AG20443 (cell line): ENCODE measurements at regions not wholly inside any gene's neighbourhood (a gene's known extent, or its start where the extent isn't known, plus 50 kb on each side); places are given as distances from the start of the nearest gene placed in this dataset.
"Not testable (repeated sequence)": the region's sequence is repeated elsewhere in the genome, so short reads cannot be mapped to it uniquely, and the experiment has no call there.

Source experiments
- DNase-seq: peaks from one replicate; pipeline ENCODE4 v3.0.0; 2012; ENCODE audit warnings: low spot score, mixed read lengths

DNA sequence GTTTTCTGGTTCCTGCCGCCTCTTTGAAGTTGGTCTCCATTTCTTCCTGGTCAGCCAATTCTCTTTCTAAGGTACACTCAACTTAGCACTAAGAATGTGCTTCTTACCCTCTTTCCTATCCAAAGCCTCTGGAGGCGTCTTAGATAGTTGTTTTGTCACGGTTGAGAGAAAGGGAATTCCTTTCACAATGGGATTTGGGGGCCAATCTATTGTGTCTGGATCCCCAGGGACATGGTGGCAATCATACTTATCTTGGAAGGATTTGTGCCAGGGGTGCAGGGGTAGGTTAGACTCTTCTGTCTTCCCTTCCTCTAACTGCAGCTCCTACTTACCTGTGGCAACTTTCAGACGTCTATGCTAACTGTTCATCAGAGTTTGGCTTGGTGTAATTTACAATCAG lies 287.1 kb downstream of the SOX2 start:
- no peak for DNase-seq

DNA sequence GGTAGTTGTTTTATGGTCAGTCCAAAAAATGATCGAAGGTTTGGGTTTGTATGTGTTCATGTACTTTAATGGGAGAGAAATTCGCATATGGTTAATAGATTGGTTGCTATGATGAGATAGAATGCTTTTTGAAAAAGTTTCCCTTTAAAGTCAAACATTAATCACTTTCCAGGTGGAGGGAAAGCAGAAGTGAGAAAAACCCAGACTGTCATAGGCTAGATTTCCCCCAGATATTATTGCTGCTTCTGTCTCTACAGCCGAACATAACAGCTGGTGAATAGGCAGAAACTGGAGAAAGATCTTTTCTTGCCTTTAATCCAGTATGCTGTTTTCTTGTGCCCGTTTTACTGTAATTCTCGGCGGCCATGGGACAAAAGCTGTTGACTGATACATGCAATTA lies 287.6 kb downstream of the SOX2 start:
- no peak for DNase-seq

DNA sequence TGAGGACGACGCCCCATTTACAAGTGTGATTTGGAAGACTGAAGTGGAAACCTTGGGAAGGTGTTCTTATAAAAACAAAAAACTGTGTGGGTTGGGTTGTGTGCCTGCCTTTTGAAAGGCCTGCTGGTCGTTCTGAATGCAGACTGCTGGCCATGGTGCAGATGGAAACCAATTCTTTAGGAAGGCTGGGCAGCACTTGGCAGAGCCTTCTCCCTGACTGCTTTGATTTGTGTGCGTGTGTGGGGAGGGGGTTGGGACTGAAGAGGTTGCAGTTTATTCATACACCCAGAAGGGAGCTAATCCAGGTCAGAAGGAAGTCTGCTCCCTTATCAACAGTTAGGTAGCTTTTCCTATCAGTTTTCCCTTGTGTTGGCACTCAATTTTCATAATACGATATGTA lies 288.7 kb downstream of the SOX2 start:
- DNase-seq, result no peak

DNA sequence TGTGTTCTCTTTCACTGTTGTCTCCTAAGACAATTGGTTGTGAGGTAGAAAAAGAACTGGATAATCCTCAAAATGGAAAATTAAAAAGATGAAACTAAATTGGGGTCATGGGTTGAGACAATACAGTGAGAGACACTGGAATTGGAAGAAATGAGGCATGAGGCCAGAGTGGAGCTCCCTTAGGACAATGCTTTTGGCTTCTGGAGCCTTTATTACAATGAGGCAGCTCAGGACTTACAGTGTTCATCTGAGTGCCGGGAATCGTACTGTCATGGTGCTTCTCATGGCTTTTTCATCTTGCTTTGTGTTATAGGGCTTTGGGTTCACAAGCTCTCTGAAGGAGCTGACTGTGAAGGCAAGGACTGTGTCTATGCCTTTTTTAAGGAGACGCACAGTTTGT lies 293.5 kb downstream of the SOX2 start:
- DNase-seq, result no peak

DNA sequence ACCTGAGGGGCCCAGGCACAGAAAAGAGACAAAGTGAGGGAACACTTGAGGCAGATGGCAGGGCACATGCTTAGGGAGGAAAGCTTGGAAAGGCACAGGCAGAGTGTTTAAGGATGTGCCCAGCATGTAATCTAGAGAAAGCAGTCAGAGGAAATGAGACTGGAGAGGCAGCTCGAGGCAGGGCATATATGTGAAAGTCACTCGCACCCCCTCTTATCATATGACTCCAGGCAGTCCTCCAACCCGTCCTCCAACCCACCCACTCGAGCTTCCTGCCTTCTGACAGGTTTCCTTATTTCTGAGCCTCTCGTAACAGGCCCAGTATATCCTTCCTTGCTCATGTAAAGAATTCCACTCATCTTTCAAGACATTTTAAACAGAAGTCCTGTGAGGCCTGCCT lies 294.0 kb downstream of the SOX2 start:
- no peak for DNase-seq

DNA sequence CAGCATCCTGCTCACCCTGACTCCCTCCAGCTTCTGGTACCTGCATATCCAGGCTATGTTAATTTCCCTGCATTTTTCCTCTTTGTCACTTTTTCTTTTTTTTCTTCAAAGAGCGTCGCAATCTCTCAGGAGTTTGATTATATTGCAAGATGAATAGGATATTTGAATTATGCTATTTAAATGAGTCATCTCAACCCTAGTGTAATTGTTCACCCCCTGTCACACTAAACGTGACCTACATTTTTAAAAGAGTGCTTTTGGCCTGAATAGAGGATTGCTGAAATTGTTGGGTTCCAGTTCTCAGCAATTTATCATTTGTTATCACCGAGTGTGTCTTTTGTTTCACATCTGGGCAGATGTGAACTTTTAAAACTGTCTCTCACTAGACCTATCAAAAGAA lies 294.7 kb downstream of the SOX2 start:
- DNase-seq, result no peak

DNA sequence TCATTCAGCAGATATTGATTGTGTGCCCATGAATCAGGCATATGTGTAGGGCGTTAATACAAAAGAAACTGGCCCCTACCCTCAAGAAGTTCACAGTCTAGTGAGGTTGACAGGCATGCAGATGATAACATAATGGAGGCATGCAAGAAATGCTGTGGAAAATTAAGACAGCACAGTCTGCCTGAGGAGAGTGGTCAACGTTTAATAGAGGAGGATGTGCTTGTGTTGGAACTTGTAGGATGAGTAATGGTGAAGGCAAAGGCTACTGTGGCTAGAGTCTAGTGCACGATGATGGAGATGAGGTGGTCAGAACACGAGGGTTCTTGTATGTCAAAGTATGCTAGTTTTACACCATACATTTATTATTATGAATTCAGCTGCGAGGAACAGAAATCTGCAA lies 295.7 kb downstream of the SOX2 start:
- no peak for DNase-seq

DNA sequence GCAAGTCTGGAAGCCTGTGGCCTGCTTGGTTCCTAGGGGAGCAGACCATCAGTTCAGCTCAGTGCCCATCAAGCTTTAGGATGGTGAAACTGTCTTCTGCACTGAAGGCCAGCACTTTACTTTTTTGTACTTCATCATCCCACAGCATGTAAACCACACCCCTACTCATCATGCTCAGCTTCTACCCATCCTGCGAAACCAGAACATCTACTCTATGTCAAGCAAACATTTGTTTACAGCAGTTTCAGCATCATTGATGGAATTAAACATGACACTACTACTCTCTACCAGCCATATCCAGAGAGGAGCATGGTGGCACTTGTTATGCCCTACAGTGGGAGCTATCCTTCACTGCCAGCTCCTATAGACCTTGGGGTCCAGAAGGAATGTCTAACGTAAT lies 306.6 kb downstream of the SOX2 start:
- no peak for DNase-seq

DNA sequence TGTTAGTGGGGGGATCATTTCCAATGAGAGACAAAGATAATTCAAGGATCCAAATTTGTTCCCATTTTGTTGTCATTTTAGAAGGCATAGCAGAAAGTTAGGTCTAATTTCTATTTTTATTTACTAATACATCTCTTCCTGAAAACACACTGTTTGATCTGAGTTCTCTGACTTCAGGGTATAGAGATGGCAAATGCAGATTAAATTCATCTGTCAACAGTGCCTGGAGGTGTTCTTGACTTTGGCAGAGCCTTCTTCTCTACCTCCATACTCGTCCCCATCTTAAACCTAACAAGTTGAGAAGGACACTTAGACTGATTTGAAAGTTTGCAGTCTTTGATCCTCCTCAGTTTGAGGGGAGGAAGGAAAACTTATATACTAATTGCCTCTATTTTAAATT lies 308.2 kb downstream of the SOX2 start:
- DNase-seq, result no peak

DNA sequence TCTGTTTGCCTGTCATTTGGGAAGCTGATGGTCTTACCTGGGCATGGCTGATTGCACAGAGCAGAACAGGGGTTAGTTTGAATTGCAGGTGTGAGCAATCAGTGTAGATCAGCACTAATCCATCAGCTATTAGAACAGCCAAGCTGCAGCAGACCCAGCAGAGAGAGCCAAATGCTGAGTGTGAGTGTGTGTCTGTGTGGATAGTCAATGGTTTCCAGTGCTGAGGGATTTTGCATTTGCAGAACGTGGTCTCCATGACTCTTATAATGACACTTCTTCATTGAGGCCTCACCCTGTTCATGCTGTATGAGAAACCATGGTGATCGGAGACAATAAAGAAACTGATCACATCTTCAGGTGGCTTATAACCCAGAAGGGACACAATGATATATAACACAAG lies 312.1 kb downstream of the SOX2 start:
- no peak for DNase-seq

DNA sequence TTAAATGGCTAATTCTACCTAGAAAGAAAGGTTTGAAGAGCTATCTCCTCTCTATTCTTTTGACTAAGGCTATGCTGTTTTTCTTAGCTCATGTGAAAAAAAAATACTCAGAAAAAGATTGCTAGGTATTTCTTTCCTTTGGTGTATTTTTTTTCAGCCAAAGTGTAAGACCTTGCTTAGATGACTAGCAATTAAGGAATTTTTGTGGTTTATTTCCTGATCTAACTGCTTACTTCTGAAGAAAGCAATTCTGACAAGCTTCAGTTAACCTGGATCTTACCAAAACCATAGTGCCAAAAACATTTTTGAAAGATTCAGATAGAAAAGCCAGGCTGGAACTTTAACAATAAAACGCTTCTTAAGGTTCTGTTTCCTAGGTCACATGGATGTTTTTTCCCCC lies 315.6 kb downstream of the SOX2 start:
- no peak for DNase-seq

DNA sequence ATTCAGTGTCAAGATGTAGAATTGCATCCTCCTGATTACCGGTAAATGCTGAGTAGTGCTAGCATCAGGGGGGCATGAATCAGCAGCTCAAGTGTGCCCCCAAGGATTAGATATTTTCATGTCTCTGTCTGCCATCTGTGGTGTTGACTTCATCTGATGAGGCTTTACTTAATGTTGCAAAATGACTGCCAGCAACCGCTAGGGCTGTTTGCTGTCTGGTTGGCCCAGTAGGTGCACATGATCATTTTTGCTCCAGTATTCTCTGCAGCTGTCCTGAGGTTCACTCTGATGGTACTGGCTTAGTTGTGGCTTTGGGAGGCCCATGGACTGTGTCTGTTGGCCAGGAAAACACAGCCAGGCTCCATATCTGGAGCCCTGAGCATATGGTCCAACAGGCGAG lies 316.4 kb downstream of the SOX2 start:
- DNase-seq, result no peak

DNA sequence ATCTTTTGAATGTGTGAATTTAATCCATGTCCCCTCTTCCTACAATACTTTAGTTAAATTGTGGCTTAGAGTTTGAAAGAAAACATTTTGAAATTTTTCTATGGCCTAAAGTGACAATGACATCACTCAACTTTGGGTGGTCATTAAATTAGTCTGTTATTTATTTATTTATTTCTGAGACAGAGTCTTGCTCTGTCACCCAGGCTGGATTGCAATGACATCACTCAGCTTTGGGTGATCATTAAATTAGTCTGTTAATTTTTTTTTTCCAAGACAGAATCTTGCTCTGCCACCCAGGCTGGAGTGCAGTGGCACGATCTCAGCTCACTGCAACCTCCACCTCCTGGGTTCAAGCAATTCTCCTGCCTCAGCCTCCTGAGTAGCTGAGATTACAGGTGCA lies 322.5 kb downstream of the SOX2 start:
- DNase-seq, result not testable (repeated sequence)

DNA sequence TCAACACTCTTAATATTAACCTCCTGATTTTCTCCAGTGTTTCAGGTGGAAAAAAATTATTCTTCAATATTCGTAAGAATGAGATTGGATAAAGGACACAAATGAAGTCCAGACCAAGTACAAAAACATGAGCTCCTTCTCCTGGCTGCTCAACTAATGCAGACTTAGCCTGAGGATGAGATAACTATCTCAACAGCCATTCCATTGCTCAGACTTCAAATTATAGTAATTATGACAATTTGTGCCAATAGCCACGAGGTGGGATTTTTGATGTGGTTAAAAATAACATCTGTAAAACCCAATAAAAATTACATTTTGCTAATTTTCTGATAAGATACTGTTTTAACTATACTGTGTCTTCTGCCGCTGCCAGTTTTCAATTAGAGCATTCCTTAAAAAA lies 323.6 kb downstream of the SOX2 start:
- no peak for DNase-seq

DNA sequence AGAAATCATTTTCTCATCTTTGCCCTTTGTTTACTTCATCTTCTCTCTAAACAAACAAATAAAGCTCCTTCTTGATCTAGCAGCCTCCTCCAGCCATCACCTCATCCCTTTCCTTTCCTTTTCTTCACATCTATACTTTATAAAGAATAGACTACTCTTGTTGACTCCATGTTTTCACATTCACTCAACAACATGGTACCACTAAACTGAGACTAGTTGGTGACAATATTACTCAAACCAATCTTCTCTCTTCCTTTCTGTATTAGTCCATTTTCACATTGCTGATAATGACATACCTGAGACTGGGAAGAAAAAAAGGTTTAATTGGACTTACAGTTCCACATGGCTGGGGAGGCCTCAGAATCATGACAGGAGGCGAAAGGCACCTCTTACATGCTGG lies 324.7 kb downstream of the SOX2 start:
- DNase-seq, result no peak

DNA sequence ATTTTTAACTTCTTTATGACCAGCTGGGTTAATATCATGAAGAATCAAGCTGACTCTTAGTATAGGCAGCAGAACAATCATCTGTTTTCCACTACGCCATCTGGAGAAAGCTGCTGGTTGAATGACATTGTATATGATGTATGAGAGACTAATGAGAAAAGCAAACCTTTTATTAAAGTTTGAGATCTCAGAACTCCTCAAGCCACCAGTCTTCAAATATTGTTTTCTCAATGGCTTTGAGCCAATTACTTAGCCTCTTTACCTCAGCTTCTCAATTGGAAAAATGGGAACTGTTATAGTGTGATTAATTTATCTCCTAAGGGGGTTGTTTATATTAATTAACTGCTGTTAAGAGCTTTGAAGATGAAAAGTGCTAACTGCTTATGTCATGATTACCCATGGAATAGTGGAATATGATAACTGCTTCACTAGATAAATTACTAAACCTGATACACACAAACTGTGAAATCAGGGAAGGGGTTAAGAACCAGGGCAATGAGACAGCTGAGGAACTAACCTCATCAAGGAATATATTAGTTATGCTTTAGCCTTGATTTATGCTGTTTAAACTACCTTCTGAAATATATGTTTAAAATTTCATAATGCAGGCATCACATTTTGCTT lies 330.1 kb downstream of the SOX2 start:
- no peak for DNase-seq

DNA sequence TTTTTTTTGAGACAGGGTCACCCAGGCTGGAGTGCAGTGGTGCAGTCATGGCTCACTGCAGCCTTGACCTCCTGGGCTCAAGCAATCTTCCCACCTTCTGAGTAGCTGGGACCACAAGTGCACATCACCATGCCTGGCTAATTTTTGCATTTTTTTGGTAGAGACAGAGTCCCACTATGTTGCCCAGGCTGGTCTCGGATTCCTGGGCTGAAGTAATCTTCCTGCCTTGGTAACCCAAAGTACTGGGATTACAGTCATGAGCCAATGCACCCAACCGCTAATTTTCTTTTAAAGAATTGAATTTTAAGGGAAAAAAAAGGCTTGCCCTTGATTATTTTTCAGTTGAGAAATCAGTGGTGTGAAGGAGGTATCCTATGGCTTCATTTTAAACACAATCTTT lies 334.0 kb downstream of the SOX2 start:
- DNase-seq, result no peak

DNA sequence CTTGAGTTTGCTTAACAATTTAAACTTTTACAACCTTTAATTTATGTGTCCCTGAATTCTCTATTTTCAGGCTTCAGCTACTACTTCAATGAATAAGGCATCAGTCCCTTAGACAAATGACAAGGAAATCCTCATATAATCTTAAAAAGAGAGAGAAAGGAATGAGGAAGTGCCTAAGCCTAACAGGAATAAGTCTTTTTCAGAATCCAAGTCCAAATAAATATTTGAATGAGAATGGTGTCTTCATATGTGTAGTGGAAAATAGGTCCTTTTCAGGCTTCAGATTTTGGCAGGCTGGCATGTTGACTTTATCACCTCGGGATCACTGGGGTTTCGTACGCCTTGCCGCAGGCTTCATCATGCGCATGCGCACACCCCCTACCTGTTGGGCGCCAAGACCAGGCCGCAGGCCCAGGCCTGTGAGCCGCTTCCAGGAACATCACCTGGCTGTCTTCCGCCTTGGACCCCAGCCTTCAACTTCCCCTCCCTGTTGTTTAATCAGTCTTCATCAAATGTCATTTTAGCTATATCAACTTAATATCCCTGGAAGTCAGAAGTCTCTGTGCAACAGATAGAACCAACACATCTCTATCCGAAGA lies 334.5 kb downstream of the SOX2 start:
- no peak for DNase-seq

DNA sequence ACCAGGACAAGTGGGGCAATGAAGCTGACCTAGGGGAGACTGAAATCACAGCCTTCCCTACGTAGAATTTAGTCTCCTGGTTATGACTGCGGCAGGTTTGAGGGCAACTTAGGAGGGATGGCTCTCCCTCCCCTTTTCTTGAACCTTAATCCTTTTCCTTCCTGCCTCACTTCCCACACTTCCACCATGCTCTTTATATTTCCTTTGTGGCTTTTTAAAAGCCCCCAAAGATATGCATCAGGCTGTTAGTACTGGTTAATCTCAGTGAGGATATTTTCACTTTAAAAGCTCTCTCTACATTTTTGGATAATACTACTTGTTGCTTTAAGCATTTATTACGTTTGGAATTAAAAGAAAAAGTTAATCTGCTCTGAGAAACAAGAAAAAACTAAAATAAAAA lies 339.2 kb downstream of the SOX2 start:
- DNase-seq, result no peak

DNA sequence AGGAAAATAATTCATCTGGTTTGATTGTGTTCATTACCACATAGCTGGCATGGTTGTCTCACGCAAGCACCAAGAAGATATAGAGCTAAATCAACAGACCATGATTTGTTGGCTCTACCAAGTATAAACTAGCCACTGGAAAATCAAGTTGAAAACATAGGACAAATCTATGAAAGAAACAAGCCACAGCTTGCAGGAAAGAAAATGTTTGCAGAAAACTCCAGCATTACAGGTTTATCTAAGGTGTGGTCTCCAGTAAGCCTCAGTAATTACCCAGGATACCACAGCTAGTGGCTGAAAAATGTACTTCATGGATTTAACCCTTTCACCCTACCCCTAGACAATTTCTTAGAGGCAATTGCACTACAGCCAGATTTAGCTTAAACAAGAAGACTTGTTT lies 340.6 kb downstream of the SOX2 start:
- DNase-seq, result no peak

DNA sequence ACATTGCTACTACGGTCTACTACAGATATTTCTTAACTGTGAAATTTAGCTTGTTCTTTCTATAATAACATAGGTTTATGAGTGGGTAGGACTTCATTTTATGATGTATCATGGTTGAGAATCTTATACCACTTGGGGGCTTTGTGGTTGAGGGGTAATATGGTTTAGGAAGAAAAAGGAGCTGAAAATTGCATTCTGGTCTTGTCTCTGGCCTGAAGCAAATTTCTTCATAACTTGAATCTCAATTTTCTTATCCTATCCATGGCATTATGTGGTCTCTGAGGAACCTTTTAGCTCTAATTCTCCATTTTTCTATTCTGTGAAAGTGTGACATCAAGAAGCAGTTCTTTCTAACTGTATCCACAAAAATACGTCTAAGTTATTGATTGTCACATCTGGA lies 341.0 kb downstream of the SOX2 start:
- no peak for DNase-seq

DNA sequence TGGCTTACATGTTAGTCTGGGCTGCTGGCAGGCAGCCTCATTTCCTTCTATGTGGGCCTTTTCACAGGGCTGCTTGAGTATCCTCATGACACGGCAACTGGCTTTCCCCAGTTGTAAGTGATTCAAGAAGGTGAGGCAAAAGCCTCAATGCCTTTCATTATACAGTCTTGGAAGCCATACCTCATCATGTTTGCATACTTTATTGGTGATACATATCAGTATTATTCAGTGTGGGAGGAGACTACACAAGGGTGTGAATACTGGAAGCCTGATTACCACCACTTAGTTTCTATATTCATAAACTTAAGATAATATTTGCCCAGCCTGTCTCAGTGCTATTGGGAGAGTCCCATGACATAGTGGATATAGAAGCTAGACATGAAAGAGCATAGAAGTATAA lies 346.8 kb downstream of the SOX2 start:
- no peak for DNase-seq

DNA sequence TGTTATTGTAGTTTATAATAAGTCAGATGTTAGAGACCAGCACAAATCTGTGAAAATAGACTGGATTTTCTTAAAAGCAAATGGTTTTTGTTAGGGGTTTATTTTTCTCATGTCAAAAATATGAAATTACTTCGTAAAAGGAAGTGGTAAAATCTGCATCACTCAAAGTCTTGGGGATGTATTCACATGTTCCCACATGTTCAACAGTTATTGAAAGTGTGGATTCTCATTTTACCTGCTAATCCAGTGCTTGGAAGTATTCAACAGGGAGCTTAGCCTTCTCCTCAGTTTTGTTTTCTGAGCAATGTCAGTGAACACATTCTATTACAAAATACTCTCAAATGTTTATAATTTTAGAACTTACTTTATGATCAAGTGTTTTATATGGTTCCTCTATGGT lies 352.0 kb downstream of the SOX2 start:
- no peak for DNase-seq

DNA sequence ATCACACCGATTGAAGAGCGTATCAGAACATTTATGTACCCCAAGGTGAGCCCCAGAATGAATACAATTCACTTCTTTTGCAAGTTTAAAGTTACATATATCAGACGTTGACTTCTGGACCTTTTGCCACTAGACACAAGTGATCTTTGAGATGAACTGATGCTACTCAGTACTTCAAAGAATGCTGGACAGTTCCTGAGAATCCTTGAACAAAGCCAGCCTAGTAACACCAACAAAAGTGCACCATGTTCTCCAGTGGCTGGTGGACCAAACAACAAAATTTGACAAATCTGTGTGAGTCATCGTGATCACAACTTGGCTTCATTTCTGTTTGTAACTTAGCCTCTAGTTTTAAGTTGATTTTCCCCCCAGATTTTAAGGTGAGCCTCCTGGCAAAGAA lies 355.7 kb downstream of the SOX2 start:
- no peak for DNase-seq

DNA sequence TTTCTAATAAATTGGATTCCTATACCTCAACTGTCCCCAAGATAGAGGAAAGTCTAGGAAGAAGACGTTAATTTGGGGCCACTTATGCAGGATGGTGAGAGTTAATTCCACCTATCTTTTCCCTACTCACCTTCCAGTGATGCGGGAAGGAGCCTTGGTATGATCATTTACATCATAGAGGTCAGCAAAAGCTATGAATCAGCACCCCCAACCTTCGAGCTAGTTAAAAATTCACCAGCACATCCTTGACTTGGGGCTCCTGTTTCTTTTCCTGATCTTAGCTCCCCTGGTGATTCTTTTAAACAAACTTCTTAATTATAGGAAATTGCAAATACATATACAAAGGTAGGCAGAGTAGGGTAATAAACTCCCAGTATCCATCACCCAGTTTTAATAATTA lies 366.6 kb downstream of the SOX2 start:
- DNase-seq, result no peak
